ENCODE measurements at regions not wholly inside any gene's neighbourhood (a gene's known extent, or its start where the extent isn't known, plus 50 kb on each side); places are given as distances from the start of the nearest gene placed in this dataset.
"Not testable (repeated sequence)": the region's sequence is repeated elsewhere in the genome, so short reads cannot be mapped to it uniquely, and the experiment has no call there.

DNA sequence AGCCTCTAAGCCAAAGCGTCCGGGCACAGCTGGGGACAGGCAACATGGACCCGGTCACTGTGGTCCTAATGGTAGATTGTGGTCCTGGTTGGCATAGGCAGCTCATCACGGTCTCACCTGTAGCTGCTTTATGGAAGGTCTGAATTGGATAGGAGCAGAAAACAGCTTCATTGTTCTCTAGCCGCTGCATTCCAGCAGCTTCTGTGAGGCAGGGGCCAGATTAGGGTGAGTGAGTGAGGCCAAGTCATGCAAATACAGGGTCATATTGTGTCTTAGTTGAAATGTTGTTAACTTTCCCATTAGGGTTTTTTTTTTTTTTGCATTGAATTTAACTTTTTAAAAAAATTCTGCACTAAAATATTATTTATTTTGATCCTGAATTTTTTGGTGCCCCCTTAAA is 105.4 kb upstream of the SULF2 start:
- not testable (repeated sequence) for DNase-seq, ATAC-seq

DNA sequence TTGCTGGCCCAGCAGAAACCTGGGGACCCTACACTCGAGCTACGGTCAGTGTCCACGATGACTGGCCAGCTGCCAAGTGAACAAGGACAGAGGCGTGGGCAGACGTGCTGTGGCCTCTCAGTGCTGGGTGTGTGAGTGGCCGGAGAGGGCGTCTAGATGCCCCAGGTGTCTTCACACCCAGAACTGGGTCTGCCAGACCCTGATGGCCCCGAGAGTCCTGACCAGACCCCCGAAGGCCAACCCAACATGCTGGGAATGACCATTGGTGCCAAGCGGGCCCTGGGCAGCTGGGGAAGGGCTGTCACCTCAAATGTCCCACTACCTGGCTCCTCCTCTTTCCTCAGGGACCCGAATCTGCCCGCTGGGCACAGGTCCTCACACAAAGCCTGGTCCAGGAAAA is 104.5 kb upstream of the SULF2 start:
- ATAC-seq, DNase-seq: not testable (repeated sequence)

DNA sequence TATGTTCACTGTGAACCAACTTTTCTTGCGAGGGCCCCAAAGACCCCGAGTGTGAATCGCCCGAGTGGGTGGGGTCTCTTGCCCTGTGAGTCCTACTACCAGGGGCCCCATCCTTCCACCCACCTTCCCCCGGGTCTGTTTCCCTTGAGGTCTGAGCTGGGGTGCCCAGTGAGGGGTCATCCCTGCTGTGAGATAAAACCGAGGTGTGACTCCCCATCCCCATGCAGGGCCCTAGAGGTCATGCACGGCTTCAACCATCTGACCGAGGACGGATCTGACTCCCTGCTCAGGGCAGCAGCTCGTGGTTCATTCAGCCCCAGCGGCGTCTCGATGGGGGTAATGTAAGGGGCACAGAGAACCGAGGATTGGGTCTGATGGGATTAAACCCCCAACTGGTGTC is 103.1 kb upstream of the SULF2 start:
- no peak for DNase-seq

DNA sequence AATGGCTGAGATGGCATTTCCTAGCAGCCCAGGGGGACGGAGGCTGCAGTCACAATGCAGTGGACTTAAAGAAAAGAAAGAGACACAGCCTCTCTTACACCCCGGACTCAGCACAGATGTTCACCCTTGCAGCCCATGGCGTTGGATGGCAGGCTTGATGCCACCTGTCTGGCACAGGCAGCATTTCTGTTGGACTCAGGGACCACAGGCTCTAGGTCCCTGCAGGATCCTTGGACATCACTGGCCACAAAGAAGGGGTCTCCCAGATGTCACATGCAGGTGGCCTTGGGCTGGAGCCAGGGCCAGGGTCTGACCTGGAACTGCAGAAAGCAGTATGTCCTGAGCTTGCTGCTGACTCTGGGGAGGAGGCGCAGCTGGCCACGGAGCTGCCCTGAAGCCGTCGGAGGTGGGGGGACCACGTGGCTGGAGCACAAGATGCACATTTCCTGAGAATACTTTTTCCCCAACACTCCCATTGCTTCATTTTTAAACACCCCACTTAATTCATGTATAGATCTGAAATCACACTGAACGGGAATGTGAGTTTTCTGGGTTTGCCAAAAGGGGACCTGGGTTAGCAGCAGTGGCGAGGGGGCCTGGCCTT is 102.3 kb upstream of the SULF2 start:
- no peak for DNase-seq
- ATAC-seq, result no peak

More for the DNA sequence above, 103.1 kb upstream of the SULF2 start:
- no peak for ATAC-seq

DNA sequence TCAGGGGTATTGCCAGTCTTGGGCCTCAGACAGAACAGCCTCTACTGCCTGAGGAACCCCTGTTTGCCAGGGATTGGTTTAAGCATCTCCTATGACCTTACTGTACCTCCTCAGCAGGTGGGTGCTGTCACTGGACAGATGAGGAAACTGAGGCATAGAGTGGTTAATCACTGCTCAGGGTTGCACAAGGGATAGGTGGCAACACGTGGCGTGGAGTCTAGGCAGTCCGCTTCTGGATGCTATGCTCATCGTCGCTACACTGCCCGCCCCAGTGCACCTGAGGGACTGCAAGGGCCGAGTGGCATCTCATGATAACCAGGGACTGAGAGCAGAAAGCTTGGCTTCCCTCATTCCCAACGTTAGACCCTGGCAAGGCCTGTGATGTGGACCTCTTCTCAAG is 101.8 kb upstream of the SULF2 start:
- ATAC-seq (no peak), DNase-seq (no peak)

DNA sequence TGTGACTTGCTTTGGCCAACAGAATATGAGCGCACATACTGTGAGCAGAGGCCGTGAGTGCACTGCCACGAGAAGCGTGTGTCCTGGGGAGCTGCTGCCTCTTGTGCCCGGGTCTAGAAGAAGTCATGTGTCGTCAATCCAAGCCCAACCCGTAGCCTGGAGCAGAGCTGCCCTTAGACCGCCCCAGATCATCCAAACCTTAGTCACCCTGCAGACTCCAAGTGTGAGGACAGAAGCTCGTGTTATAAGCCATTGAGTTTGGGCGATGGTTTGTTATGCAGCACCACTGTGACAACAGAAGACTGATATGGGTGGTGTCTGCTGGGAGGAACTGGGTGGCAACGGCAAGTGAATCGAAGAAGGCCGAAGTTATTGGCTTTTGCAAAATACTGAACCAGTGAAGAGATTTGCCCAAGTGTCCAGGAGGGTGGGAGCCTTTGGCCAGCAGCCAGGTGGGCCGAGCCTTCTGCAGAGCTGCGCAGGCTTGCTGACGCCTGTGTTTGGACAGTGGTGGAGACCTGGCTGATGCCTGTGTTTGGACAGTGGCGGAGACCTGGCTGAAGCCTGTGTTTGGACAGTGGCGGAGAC is 101.3 kb upstream of the SULF2 start:
- DNase-seq (no peak), ATAC-seq (no peak)

DNA sequence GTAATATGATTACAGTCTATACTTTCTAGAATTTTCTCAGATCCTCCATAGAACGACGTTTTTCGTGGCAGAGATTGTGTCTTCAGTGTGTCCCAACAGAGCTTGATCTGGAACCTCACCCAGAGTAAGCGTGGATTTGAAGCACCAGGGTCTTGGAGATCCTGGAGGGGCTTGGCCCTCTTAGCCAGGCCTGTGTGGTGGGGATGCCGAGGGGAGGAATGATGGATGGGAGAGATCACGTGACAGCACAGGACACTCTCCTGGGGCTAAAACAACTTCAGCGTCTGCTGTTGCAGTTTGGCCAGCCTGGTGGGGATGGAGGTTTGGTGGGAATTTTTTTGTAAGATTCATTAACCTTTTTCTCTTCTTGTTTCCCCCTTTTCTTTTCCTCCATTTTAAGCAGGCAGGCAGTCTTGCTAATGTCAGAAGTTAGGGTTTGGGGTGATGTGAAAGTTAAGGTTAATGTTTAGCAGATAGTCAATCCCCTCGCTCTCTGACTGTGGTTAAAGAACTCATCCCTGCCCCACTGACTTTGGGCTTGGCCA is 100.7 kb upstream of the SULF2 start:
- no peak for DNase-seq

DNA sequence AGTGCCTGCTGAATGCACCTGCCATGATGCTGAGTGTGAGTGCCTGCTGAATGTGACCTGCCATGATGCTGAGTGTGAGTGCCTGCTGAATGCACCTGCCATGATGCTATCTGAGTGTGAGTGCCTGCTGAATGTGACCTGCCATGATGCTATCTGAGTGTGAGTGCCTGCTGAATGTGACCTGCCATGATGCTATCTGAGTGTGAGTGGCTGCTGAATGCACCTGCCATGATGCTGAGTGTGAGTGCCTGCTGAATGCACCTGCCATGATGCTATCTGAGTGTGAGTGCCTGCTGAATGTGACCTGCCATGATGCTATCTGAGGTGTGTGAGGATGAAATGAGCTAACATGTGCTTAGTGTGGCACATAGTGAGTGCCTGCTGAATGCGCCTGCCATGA is 98.7 kb upstream of the SULF2 start:
- not testable (repeated sequence) for ATAC-seq, DNase-seq

More for the DNA sequence above, 100.7 kb upstream of the SULF2 start:
- no peak for ATAC-seq

DNA sequence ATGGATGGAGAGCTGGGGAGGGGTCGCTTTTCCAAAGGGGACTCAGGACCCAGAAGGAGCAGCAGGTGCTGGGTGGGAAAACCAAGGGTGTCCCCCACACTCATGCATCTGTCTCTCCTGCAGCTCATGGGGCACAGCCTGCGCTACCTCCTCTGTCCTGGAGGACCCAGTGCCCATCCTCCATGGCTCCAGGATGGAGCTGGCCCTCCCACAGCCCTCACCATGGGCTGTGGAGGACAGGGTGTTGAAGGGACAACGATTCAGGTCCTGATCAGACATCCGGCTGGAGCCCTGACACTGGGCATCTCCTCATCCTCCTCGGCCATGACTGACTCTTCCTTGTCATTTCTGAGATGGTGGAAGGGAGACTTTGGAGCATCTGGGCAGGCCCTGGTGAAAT is 97.9 kb upstream of the SULF2 start:
- ATAC-seq, result no peak
- DNase-seq, result no peak

DNA sequence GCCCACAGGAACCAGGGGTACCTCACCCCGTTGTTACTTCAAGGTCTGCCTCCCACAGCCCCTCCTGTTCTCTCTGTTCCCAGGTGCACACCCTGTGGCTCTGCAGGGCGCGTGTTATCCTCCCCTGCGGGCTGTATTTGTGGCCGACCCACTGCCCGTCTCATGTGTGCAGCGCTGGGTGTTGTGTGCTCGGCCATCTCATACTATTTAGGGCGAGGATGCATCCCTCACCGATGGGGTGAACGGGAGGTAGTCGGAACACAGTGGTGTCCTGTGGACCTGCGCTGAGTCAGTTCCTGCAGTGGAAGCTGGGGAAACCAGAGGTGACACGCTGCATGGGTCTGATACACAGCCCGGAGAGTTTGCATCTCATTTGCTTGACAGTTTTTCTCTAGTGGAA is 94.5 kb upstream of the SULF2 start:
- no peak for DNase-seq
- no peak for ATAC-seq

DNA sequence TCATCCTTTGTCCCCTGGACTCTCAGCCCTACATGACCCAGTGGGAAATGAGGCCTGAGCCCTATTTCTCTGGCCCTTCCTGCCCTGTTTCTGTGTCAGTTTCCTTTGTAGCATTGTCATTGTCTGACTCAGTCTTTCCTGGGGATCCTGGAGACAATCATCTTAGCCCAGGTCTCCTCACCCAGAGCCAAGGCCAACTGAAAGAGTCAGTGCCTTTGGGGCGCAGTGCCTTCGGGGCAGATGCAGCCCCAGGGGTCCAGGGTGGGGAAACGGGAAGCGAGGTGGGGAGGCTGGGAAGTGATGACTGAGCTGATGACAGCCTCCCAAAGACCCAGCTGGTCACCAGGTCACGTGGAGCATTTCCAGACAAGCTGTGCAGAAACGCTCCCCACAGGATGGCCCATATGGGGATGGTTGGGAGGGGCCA is 93.3 kb upstream of the SULF2 start:
- ATAC-seq (no peak), DNase-seq (no peak)

DNA sequence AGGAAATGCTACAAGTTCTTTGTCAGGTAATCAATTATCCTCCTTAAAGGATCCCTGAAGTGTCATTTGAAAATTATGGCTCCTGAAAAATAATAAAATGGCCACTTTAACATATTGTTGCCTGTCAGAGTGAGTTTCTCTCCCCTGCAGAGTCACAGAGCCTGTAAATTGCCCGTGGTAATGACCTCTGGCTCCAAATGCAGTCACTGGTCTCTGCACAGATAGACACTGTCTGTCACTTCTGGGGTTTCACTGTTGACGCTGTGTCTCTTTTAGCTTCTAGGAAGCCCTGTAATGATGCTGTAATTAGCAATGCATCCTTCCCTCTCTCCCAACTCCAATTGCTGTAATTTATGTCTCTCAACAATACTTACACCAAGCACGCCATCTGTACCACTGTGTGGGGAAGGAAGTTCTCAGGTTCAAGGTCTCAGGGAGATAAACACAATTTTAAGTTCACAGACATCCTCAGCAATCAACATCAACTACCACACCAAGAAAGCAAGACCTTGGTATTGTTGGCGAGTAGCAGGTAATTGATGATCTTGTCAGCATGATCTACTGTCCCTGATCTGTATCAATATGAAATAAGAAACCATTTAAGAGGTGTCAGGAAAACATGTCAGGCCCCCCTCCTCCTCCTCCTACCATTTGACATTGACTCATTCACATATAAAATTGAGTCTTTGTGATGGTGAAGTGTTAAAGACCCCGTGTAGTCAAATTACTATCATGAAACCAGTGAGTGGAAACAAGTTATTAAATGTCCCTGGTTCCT is 91.2 kb upstream of the SULF2 start:
- ATAC-seq (no peak), DNase-seq (no peak)

DNA sequence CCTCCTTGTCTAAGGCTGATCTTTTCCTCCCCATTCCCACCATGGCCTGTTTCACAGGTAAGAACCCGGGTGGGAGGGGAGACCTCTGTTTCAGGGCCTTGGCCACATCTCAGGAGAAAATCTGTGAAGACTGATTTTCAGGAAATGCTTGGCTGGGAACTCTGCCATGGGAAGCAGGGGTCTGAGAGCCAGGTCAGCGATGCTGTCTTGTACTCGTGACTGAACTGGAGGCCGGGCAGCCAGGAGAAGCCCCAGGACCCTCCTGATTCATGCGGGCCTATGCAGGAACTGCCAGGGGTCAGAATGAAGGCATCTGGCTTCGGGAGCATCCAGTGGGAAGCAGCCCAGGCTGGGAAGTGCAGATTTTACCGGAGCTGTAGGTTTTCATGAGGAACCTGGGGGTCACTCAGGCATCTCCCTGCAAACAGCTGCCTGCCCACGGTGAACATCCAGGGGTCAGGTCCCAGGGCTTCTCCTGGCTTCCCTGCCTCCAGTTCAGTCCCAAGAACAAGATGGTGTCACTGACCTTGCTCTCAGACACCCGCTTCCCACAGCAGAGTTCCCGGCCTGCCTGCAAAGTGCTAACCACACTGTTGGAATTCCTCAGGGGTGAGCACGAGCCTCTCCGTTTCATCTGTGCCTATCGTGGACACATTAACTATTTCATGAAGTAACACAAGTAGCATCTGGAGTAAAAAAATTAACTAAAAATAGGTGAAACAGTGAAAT is 90.2 kb upstream of the SULF2 start:
- no peak for DNase-seq
- ATAC-seq, result no peak

DNA sequence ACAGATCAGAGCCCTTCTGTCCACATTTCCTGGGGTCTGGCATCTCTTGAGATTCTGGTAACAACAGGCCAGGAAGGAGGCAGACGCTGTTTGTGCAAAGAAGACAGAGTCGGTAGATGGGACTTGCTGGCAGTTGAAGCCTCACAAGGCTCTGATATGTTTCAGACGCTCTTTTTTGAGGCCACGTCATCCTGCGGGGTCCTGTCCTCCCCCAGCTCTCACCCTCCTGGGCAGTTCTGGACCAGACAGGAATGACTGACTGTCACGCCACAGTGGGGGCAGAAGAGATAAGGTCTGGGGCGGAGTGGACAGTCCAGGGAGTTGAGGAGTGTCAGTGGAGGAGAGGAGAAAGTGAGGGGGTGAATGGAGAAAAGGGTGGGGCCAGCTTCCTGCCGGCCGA is 87.1 kb upstream of the SULF2 start:
- DNase-seq, result no peak
- no peak for ATAC-seq

DNA sequence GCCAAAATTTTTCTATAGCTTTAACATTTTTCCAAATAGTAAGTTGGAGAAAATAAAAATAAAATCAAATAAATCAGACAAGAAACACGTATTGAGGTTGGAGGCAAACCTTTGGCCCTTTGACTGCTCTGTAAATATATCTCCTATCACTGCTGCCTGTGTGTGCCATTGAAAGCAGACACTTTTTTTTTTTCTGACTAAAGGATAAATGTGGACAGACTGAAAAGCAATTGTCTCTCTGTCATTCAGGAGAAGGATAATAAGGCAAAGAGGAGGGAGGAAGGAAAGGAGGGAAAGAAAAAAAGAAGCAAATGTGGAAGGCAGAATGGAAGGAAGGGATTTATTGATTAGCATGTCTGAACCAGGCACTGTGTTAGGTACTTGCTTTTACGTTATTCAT is 85.2 kb upstream of the SULF2 start:
- no peak for DNase-seq
- no peak for ATAC-seq

DNA sequence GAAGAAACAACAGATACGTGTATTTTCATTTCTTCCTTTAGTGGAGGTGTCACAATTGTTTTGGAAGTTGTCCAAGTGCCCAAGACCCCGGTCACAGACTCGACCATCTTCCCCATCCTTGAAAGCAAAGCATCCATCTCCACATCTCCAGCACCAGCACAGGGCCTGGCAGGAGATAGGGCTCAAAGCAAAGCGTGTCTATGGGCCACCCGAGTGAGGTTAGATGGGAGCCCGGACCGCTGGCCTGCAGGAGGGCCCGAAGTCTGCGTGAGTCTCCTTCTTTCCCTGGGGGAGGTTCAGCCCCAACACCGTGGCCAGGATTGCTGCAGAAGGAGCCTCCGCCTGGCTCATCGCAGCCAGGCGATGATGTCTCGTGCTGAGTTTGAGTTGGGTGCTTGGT is 83.5 kb upstream of the SULF2 start:
- ATAC-seq (no peak), DNase-seq (no peak)

DNA sequence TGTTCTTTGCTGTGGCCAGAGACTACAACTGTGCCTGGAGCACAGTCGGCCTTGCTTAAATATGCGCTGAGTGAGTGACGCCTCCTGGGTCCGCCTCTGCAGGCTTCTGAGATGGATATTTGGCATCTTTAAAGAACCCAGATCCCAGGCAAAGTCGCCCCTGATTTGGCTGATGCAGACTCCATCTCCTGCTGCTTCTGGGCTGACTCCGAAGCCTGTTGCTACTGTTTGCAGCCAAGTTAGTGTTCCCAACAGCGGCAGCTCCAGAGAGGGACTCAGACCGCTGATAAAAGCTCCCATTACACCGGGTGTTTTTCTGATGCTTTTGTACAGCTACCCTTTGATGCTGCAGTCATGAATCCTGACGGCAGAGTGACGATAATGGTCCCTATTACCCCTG is 83.0 kb upstream of the SULF2 start:
- no peak for ATAC-seq
- no peak for DNase-seq

DNA sequence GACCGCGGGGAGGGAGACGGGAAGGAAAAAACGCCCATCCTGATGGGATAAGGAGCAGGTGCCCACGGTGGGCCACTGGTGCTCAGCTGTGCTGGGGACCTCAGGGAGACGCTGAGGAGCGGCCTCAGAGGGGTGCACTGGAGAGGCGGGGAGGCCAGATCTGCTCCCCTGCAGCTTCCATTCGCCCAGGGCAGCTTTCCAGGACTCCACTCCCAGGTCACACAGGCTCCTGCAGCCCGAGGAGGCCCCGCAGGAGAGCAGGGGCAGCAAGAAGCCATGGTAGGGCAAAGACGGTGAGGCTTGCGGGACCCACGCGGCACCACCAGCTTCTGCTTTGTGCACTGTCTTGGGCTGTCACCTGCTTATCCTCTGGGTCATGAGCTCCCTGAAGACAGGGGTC is 82.5 kb upstream of the SULF2 start:
- DNase-seq (no peak), ATAC-seq (no peak)

DNA sequence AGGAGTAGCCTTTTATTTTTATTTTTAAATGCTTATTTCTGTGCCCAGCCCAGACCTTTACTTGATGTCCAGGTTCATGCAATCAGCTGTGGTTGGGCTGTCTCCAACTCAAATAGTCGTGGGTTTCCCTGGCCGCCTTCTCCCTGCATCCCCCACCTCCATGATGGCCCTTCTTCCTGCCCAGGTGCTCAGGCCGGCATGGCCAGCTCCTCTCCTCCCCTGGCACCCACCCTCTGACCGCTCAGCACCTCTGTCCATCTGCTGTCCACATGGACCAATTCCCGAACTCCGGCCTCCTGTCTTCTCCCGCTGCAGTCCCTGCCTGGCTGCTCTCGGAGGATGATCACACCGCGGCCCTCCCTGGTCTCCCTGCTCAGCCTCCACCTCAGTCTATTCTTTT is 81.2 kb upstream of the SULF2 start:
- no peak for DNase-seq
- ATAC-seq, result no peak

DNA sequence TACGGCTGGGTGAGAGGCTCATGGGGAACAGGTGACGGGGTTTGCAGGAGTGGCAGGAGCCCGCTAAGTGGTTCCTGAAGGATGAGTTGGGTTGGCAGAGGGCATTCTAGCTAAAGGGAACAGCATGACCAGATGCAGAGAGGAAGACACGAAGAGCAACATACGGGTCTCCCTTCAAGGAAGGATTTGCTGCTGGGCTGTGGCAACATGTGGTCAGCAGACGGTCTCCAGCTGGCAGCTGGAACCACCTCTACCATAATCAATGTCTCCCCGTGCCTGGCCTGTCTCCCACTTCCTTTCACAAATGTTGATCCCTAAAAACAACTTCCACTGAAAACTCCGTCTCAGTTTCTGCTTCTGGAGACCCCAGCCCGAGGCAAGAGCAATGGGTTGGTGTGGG is 80.6 kb upstream of the SULF2 start:
- DNase-seq (no peak), ATAC-seq (no peak)

DNA sequence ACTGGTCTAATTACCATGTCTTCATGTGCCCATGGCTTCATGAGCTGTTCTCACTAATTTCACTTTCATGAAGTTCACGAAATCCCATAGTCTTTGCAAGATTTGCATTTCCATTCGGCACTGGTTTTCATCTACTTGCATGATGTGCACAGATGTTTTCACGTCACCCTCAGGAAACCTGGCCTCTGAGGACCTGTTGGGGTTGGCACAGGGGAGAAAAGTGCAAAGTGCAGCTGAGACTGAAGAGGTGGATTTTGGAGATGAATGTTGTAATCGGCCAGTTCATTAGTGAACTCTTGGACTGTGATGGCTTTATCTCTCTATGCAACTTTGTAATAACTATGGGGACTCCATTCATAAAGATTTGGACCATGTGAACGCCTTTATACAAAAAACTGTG is 80.2 kb upstream of the SULF2 start:
- ATAC-seq (no peak), DNase-seq (no peak)

DNA sequence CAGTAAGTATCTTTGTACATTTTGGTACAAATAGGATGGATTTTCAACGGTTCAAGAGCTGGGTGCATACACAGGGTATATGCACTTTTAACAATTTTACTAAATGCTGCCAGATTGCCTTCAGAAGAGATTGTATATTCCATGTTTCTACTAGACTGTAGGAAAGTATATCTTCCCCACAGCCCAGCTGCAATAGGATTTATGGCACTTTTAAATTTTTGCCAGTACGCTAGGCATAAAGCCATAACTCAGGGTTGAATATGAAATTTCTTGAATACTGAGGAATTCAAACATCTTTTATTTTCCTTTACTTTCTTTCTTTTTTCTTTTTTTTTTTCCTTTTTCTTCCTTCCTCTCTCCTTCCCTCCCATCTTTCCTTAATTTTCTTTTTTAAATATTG is 78.7 kb upstream of the SULF2 start:
- DNase-seq, result no peak
- ATAC-seq, result no peak
